HAP-1 (cell line): ENCODE measurements at regions not wholly inside any gene's neighbourhood (a gene's known extent, or its start where the extent isn't known, plus 50 kb on each side); places are given as distances from the start of the nearest gene placed in this dataset.

Experiments
- DNase-seq, 2 experiments: peaks; one replicate each; pipeline ENCODE4 v3.0.0-alpha.2; 2016 to 2020; ENCODE audit warnings: low spot score in 2 of 2
- H3K27me3 ChIP-seq: fragments of 250-450 bp; sonication (Bioruptor Pico); 2 replicates; pipeline ENCODE4 v1.5.1; 2020; ENCODE audit warnings: low read depth, mild to moderate bottlenecking, moderate library complexity
- H3K36me3 ChIP-seq: fragments of 250-450 bp; sonication (Bioruptor Pico); replicated peaks from 2 replicates; pipeline ENCODE4 v1.5.1; 2020; ENCODE audit warnings: mild to moderate bottlenecking
- H3K4me1 ChIP-seq: fragments of 250-450 bp; sonication (Bioruptor Pico); 2 replicates; pipeline ENCODE4 v1.5.1; 2020; ENCODE audit warnings: mild to moderate bottlenecking
- H3K4me3 ChIP-seq: fragments of 250-450 bp; sonication (Bioruptor Pico); 2 replicates; pipeline ENCODE4 v1.5.1; 2020; ENCODE audit warnings: mild to moderate bottlenecking, moderate library complexity
- H3K9me3 ChIP-seq: fragments of 250-450 bp; sonication (Bioruptor Pico); 2 replicates; pipeline ENCODE4 v1.5.1; 2020; ENCODE audit warnings: mild to moderate bottlenecking, moderate library complexity
- in situ Hi-C: fragments of 300-500 bp; cut with MboI; formaldehyde crosslinking; loops from 3 replicates; pipeline ENCODE4 v1.14.3; 2020; ENCODE audit warnings: low sequenced_read_pairs, inconsistent platforms, mixed read lengths

- Histone ChIP-seq H3K4me1 (no peaks in the 10 kb centered on the region), H3K9me3 (no peaks in the 10 kb centered on the region), H3K36me3 (no peaks in the 10 kb centered on the region), H3K4me3 (no peak overlapping the region), H3K27me3 (no peaks in the 10 kb centered on the region)
- in situ Hi-C loops: no loop called here
- no peak for DNase-seq
These were observed 201.5 kb upstream of the SLC35G4 start for GRCh38 chr18:11407940-11408339.

GRCh38 chr18:11405804-11406203 lies 203.6 kb upstream of the SLC35G4 start:
- no peaks in the 10 kb centered on the region for H3K9me3 ChIP-seq
- H3K4me1 ChIP-seq: no peaks in the 10 kb centered on the region
- H3K27me3 ChIP-seq: no peaks in the 10 kb centered on the region
- H3K36me3 ChIP-seq: no peaks in the 10 kb centered on the region
- H3K4me3 ChIP-seq: no peak overlapping the region
- in situ Hi-C loops: no loop called here
- DNase-seq: no peak

- in situ Hi-C loops: no loop called here
- Histone ChIP-seq H3K4me3 (no peak overlapping the region), H3K27me3 (no peaks in the 10 kb centered on the region), H3K9me3 (no peaks in the 10 kb centered on the region), H3K36me3 (no peaks in the 10 kb centered on the region), H3K4me1 (no peaks in the 10 kb centered on the region)
- DNase-seq: no peak
These were observed 208.7 kb upstream of the SLC35G4 start for GRCh38 chr18:11400703-11401102.

GRCh38 chr18:11398625-11399024 lies 210.8 kb upstream of the SLC35G4 start:
- Histone ChIP-seq H3K4me1 (no peaks in the 10 kb centered on the region), H3K36me3 (no peaks in the 10 kb centered on the region), H3K4me3 (no peak overlapping the region), H3K9me3 (no peaks in the 10 kb centered on the region), H3K27me3 (no peaks in the 10 kb centered on the region)
- DNase-seq: no peak
- in situ Hi-C loops: no loop called here

- H3K27me3 ChIP-seq: no peaks in the 10 kb centered on the region
- in situ Hi-C loops: no loop called here
- H3K4me3 ChIP-seq: no peak overlapping the region
- H3K4me1 ChIP-seq: no peaks in the 10 kb centered on the region
- H3K9me3 ChIP-seq: no peaks in the 10 kb centered on the region
- no peaks in the 10 kb centered on the region for H3K36me3 ChIP-seq
- DNase-seq: no peak
These were observed 216.2 kb upstream of the SLC35G4 start for GRCh38 chr18:11392980-11393885.

- Histone ChIP-seq H3K36me3 (no peaks in the 10 kb centered on the region), H3K4me3 (no peak overlapping the region), H3K4me1 (no peaks in the 10 kb centered on the region), H3K27me3 (no peaks in the 10 kb centered on the region), H3K9me3 (no peaks in the 10 kb centered on the region)
- peak in 1 of 2 experiments; percentile 37 for DNase-seq
- in situ Hi-C loops: no loop called here
These were observed 217.1 kb upstream of the SLC35G4 start for GRCh38 chr18:11392292-11392691.

- no peaks in the 10 kb centered on the region for H3K4me1 ChIP-seq
- in situ Hi-C loops: no loop called here
- no peak for DNase-seq
- H3K9me3 ChIP-seq: no peaks in the 10 kb centered on the region
- no peak overlapping the region for H3K4me3 ChIP-seq
- H3K27me3 ChIP-seq: no peaks in the 10 kb centered on the region
- no peaks in the 10 kb centered on the region for H3K36me3 ChIP-seq
These were observed 217.7 kb upstream of the SLC35G4 start for GRCh38 chr18:11391661-11392060.

- Histone ChIP-seq H3K4me1 (no peaks in the 10 kb centered on the region), H3K36me3 (no peaks in the 10 kb centered on the region), H3K9me3 (no peaks in the 10 kb centered on the region), H3K27me3 (no peaks in the 10 kb centered on the region), H3K4me3 (no peak overlapping the region)
- in situ Hi-C loops: no loop called here
- no peak for DNase-seq
These were observed 220.4 kb upstream of the SLC35G4 start for GRCh38 chr18:11388755-11389680.

- Histone ChIP-seq H3K27me3 (no peaks in the 10 kb centered on the region), H3K9me3 (no peaks in the 10 kb centered on the region), H3K4me1 (no peaks in the 10 kb centered on the region), H3K36me3 (no peaks in the 10 kb centered on the region), H3K4me3 (no peak overlapping the region)
- in situ Hi-C loops: no loop called here
- peak in 1 of 2 experiments; percentile 36 for DNase-seq
These were observed 221.5 kb upstream of the SLC35G4 start for GRCh38 chr18:11387880-11388279.

GRCh38 chr18:11383381-11383780 lies 226.0 kb upstream of the SLC35G4 start:
- in situ Hi-C loops: no loop called here
- Histone ChIP-seq H3K27me3 (no peaks in the 10 kb centered on the region), H3K9me3 (no peaks in the 10 kb centered on the region), H3K4me3 (no peak overlapping the region), H3K36me3 (no peaks in the 10 kb centered on the region), H3K4me1 (no peaks in the 10 kb centered on the region)
- no peak for DNase-seq

- Histone ChIP-seq H3K36me3 (no peaks in the 10 kb centered on the region), H3K4me1 (no peaks in the 10 kb centered on the region), H3K27me3 (no peaks in the 10 kb centered on the region), H3K4me3 (no peak overlapping the region), H3K9me3 (no peaks in the 10 kb centered on the region)
- no peak for DNase-seq
- in situ Hi-C loops: no loop called here
These were observed 228.4 kb upstream of the SLC35G4 start for GRCh38 chr18:11380968-11381367.

GRCh38 chr18:11379660-11380059 lies 229.7 kb upstream of the SLC35G4 start:
- Histone ChIP-seq H3K27me3 (no peaks in the 10 kb centered on the region), H3K4me1 (no peaks in the 10 kb centered on the region), H3K4me3 (no peak overlapping the region), H3K9me3 (no peaks in the 10 kb centered on the region), H3K36me3 (no peaks in the 10 kb centered on the region)
- no peak for DNase-seq
- in situ Hi-C loops: no loop called here

- in situ Hi-C loops: no loop called here
- Histone ChIP-seq H3K27me3 (no peaks in the 10 kb centered on the region), H3K36me3 (no peaks in the 10 kb centered on the region), H3K9me3 (no peaks in the 10 kb centered on the region), H3K4me3 (no peak overlapping the region), H3K4me1 (no peaks in the 10 kb centered on the region)
- DNase-seq: no peak
These were observed 228.6 kb upstream of the PIEZO2 start for GRCh38 chr18:11377766-11378540.
